Fibroblast of pulmonary artery (primary cell): ENCODE measurements at regions not wholly inside any gene's neighbourhood (a gene's known extent, or its start where the extent isn't known, plus 50 kb on each side); places are given as distances from the start of the nearest gene placed in this dataset.

Experiments
- DNase-seq: peaks from one replicate; pipeline ENCODE4 v3.0.0-alpha.2; 2010; ENCODE audit warnings: low read depth
- H3K4me3 ChIP-seq: replicated peaks from 2 replicates; pipeline ENCODE4 v1.5.1; 2011; ENCODE audit warnings: low read depth, mild to moderate bottlenecking, control low read depth, low read length, moderate library complexity
- CTCF ChIP-seq: IDR thresholded peaks from 2 replicates; pipeline ENCODE4 v1.5.1; 2011; ENCODE audit warnings: mild to moderate bottlenecking, control low read depth, low read length, inconsistent platforms; ENCODE audit errors: missing control alignments

DNA sequence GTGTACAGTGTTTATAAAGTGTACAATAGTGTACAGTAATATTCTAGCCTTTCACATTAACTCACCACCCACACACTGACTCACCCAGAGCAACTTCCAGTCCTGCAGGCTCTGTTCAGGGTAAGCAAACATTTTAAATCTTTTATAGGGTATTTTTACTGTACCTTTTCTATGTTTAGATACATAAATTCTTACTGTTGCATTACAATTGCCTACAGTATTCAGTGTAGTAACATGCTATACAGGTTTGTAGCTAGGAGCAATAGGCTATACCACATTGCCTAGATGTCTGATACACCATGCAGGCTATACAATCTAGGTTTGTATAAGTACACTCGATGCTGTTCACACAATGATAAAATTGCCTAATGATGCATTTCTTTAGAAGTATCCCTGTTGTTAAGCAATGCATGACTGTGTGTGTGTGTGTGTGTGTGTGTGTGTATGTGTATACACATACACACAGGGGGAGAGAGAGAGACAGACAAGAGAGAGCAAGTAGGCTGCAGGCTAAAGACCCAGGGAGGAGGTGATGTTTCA is 72.5 kb upstream of the PRR23C start:
- DNase-seq, result peak; percentile 27
- H3K4me3 ChIP-seq, result no peak overlapping the region
- no peak for TF ChIP-seq CTCF

GRCh38 chr3:139117883-139118760 is 73.4 kb upstream of the PRR23C start:
- TF ChIP-seq CTCF, result no peak
- H3K4me3 ChIP-seq, result no peak overlapping the region
- no peak for DNase-seq

GRCh38 chr3:139118835-139119234 is 74.1 kb upstream of the PRR23C start:
- DNase-seq, result no peak
- H3K4me3 ChIP-seq, result no peak overlapping the region
- no peak for TF ChIP-seq CTCF

DNA sequence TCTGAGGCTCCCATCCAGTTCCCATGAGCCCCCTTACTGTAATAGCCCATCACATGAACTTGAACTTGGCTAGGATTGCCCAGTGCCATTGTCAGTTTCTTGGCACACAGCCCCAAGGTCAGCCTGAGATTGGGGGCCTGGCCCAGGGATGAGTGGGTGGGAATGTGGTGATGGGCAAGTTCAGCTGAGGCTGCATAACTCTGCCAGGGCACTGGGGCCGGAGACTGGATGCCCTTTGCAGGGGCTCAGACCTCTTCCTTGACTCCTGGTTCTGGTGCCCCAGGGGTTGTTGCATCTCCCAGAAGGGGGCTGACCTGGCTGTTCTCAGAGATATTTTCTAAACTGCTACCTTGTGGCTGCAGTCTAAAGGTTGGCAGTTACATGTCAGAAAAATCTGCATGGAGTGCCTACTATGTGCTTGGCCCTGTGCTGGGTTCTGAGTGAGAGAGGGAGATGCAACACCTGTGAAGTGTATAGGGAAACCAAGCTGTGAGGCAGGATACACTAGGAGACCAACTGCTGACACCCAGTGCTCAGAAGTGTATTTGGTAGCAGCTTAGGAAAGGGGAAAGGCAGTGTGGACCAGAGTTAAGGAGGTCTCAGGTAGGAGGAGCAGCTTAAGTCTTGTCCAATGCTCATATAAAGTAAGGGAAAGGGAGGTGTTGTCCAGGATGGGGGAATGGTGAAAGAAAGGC is 74.8 kb upstream of the PRR23C start:
- no peak for DNase-seq
- H3K4me3 ChIP-seq, result no peak overlapping the region
- TF ChIP-seq CTCF, result no peak

DNA sequence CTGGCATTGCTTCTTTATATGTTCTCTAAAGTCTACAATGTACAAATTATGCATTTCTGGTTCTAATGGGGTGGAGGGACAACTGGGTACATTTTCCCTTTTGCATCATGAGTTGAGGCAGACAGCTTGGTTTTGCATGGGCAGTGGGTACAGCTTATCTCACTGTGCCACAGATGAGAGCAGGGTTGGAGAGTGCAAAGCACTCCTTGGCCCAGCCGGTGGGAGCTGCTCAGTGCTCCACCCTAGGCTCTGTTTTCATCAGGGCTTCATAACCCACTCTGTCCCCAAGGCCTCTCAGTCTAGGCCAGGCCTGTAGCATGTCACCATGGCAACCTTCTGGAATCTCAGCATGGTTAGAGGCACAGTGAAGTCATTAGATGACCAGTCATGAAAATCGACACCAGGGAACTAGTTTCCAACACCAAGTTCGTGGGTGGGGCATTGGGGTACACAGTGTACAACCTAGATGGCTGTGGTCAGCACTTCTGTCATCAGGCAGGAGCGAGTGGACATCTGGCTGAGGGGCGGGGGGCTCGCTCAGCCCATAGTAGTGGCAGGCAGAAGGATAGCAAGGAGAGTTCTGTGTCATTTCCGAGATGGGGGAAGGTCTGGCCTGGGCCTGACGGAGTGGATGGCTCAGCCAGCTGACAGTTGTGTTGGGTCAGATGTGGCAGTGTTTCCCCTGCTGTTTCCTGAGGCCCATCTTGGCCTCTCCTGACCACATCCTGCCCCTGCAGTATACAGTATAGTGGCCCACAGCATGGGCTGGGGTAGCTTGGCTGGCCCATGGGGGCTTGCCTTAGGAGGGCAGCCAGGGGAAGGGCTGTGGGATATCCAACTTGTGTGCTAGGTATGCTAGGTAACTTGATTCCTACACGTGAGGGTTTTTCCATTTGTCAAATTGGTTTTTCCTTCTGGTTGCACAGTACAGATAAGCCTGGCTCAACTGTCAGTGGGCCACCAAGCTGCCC is 75.7 kb upstream of the PRR23C start:
- DNase-seq, result peak; percentile 66
- no peak overlapping the region for H3K4me3 ChIP-seq
- no peak for TF ChIP-seq CTCF

GRCh38 chr3:139121513-139122220 is 77.0 kb upstream of the PRR23C start:
- TF ChIP-seq CTCF, result no peak
- no peak overlapping the region for H3K4me3 ChIP-seq
- peak; percentile 65 for DNase-seq
